Heart right ventricle (tissue), 16 donors: ENCODE measurements at regions not wholly inside any gene's neighbourhood (a gene's known extent, or its start where the extent isn't known, plus 50 kb on each side); places are given as distances from the start of the nearest gene placed in this dataset.
"Not testable (repeated sequence)": the region's sequence is repeated elsewhere in the genome, so short reads cannot be mapped to it uniquely, and the experiment has no call there.

ENCODE experiments used
- ATAC-seq, 8 donors: fragments of 200-7000 bp; cut with Tn5 transposase; one replicate each; pipeline ENCODE4 v1.9.1; 2020; ENCODE audit warnings: mild to moderate bottlenecking in 8 of 8, moderate library complexity in 8 of 8, moderate number of reproducible peaks in 1 of 8
- DNase-seq, 2 donors: peaks; one replicate each; pipeline ENCODE4 v3.0.0-alpha.2; 2020
- H3K27ac ChIP-seq, 10 donors: fragments of 200-600 bp; sonication (generic) in 2 of 10; one replicate each; pipeline versions ENCODE4 v1.5.0 to v1.8.0; 2020 to 2022; ENCODE audit warnings: mild to moderate bottlenecking in 3 of 10
- H3K27me3 ChIP-seq, 7 donors: fragments of 200-600 bp; one replicate each; pipeline ENCODE4 v1.8.0; 2021 to 2022; ENCODE audit warnings: mild to moderate bottlenecking in 2 of 7
- H3K36me3 ChIP-seq, 9 donors: fragments of 200-600 bp; sonication (generic) in 1 of 9; one replicate each; pipeline versions ENCODE4 v1.5.0 to v1.8.0; 2020 to 2022; ENCODE audit warnings: mild to moderate bottlenecking in 2 of 9
- H3K4me1 ChIP-seq, 9 donors: fragments of 200-600 bp; sonication (generic) in 1 of 9; one replicate each; pipeline versions ENCODE4 v1.5.0 to v1.8.0; 2020 to 2022; ENCODE audit warnings: mild to moderate bottlenecking in 4 of 9
- H3K4me3 ChIP-seq, 10 donors: fragments of 200-600 bp; sonication (generic) in 2 of 10; one replicate each; pipeline versions ENCODE4 v1.5.0 to v1.8.0; 2020 to 2022; ENCODE audit warnings: mild to moderate bottlenecking in 7 of 10, moderate library complexity in 2 of 10
- H3K9me3 ChIP-seq, 11 donors: fragments of 200-600 bp in 10 of 11; sonication (generic) in 2 of 11; one replicate each; pipeline versions ENCODE4 v1.5.0 to v1.8.0; 2013 to 2022; ENCODE audit warnings: mild to moderate bottlenecking in 2 of 11, control low read depth in 1 of 11, moderate library complexity in 1 of 11
- WGBS, 2 donors: extraction: QIAGEN DNeasy Blood & Tissue Kit; methylation state at CpG; one replicate each; pipeline ENCODE4 v1.1.7; 2013; ENCODE audit warnings: inconsistent platforms in 1 of 2; 5-methylcytosine and 5-hydroxymethylcytosine counted together
- intact Hi-C, 10 donors: fragments of 100-400 bp; cut with DNase I; formaldehyde crosslinking; loops; one replicate each; pipeline versions ENCODE4 v1.11.1 to v1.14.2; 2022
- TF ChIP-seq, protein P1 (sequence below), 9 donors: fragments of 200-600 bp; sonication (generic) in 2 of 9; IDR thresholded peaks; one replicate each; pipeline versions ENCODE4 v1.5.0 to v1.8.0; 2021 to 2022; ENCODE audit warnings: antibody characterized with exemption in 9 of 9, mild to moderate bottlenecking in 5 of 9, moderate library complexity in 1 of 9
- donor health status: Arrhythmogenic right ventricular cardiomyopathy.
- donor health status: ischemic (EF 13 %, LVEDD 7.1; RV severe dilation, severe dysfunction).
- donor health status: healthy with polysubstance abuse.
- donor health status: DM: no; HTN: yes; CAD: no.
- donor health status: DM: no; HTN: no; CAD: no.
- donor health status: ischemic (EF 25% LVEDD 6.9; RV normal size, moderate dysfunction).
- donor health status: ischemic (EF 25% LVEDD 5.7; RV mildly dilated, moderate dysfunction).
- donor health status: healthy.
- donor health status: DM: yes; HTN: yes; CAD: no.
- donor health status: Ischemic cardiomyopathy.
- donor health status: ischemic (EF 35%, LVEDD 5.7; RV mildly dilated, moderate dysfunction).
- donor health status: nonischemic (EF 11% LVEDD 7.7; RV severe dilation, severe dysfunction).
- donor health status: DM: yes; HTN: yes; CAD: no.
- donor health status: PGD.
- donor health status: ischemic (EF 29% LVEDD 5.4; RV normal size, mild dysfunction).
- donor health status: nonischemic (EF 23%, LVEDD 6.1; RV moderate dilation, normal function).

DNA sequence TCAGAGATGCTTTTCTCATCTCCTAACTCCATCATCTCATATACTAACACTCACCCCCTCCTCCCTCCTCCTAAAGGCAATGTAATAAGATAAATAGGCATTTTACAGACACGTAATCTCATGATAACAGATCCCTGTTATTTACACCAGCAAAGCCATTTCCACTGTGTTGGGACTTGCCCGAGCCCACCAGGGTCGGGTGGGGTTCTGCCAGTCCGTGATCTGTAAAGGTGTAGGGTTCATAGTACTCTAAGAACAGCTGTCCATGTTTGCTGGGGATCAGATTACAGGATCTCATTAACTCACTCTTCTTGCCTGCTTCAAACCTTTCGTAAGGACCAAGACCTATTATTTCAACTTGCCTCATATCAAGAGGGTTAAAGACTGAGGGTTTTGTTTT is 172.4 kb downstream of the FZD1 start:
- TF ChIP-seq, protein P1, sequence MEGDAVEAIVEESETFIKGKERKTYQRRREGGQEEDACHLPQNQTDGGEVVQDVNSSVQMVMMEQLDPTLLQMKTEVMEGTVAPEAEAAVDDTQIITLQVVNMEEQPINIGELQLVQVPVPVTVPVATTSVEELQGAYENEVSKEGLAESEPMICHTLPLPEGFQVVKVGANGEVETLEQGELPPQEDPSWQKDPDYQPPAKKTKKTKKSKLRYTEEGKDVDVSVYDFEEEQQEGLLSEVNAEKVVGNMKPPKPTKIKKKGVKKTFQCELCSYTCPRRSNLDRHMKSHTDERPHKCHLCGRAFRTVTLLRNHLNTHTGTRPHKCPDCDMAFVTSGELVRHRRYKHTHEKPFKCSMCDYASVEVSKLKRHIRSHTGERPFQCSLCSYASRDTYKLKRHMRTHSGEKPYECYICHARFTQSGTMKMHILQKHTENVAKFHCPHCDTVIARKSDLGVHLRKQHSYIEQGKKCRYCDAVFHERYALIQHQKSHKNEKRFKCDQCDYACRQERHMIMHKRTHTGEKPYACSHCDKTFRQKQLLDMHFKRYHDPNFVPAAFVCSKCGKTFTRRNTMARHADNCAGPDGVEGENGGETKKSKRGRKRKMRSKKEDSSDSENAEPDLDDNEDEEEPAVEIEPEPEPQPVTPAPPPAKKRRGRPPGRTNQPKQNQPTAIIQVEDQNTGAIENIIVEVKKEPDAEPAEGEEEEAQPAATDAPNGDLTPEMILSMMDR (IDR thresholded peaks at IDR 0.05), result no peak
- intact Hi-C loops, result no loop called here
- H3K36me3 ChIP-seq, result no peaks in the 10 kb centered on the region
- ATAC-seq (no peak), DNase-seq (no peak)
- no peaks in the 10 kb centered on the region for H3K4me1 ChIP-seq
- no peak overlapping the region for H3K27ac ChIP-seq
- no peaks in the 10 kb centered on the region for H3K27me3 ChIP-seq
- H3K4me3 ChIP-seq, result no peak overlapping the region
- 75 to 82% methylated on average over 5 of the region's 5 CpGs for WGBS, 2 donors
- H3K9me3 ChIP-seq, result peaks cover 0 to 29% (median 0%) of the 10 kb centered on the region in 11 donors

DNA sequence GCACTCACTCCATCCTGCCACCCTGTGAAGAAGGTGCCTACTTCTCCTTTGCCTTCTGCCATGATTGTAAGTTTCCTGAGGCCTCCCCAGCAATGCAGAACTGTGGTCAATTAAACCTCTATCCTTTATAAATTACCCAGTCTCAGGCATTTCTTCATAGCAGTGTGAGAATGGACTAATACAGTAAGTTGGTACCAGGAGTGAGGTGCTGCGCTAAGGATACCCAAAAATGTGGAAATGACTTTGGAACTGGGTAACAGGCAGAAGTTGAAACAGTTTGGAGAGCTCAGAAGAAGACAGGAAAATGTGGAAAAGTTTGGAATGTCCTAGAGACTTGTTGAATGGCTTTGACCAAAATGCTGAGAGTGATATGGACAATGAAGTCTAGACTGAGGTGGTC is 176.0 kb downstream of the FZD1 start:
- H3K27me3 ChIP-seq, ATAC-seq, H3K36me3 ChIP-seq, DNase-seq, H3K27ac ChIP-seq, H3K4me1 ChIP-seq, H3K4me3 ChIP-seq, intact Hi-C loops: not testable (repeated sequence)
- WGBS, 2 donors, result 91 to 93% methylated on average over 1 of the region's 1 CpG
- peaks cover 0 to 12% (median 0%) of the 10 kb centered on the region in 11 donors for H3K9me3 ChIP-seq

DNA sequence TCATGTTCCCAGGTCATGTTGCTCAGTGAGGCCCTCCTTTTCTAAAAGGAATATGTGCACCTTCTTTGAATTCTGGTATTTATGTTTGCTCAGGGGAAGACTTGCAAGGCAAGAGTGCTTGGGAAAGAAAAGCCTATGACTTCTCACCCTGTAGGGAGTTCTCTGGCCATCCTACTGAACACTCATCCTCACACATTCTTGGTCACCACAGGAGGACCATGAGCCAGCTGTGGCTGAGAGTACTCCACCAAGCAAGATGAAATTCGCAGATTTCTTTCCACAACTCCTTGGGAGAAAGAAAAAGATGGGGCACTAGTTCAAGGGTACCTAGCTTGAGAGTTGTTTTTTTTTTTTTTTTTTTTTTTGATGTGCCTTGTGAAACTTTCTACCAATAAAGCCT is 179.6 kb downstream of the FZD1 start:
- WGBS, 2 donors, result 90 to 95% methylated on average over 1 of the region's 1 CpG
- Histone ChIP-seq H3K4me1 (no peaks in the 10 kb centered on the region), H3K36me3 (no peaks in the 10 kb centered on the region), H3K27me3 (no peaks in the 10 kb centered on the region), H3K4me3 (no peak overlapping the region), H3K9me3 (peaks cover 0 to 25% (median 0%) of the 10 kb centered on the region in 11 donors), H3K27ac (no peak overlapping the region)
- DNase-seq (no peak), ATAC-seq (no peak)
- intact Hi-C loops, result no loop called here
- TF ChIP-seq, protein P1 (IDR thresholded peaks at IDR 0.05), result no peak

DNA sequence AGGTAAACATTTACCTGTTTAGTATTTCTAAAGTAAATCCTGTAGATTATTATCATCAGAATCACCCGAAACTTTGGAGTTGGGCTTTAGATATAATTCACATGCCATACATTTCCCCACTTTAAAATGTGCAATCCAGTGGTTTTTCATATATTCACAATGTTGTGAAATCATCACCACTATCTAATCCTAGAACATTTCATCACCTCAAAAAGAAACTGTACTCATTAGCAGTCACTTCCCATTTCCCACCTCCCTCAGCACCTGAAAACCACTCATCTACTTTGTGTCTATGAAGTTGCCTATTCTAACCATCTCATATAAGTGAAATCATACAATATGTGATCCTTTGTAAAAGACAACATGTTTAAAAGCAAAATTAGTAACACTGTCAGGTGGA is 182.6 kb downstream of the FZD1 start:
- Histone ChIP-seq H3K4me1 (no peaks in the 10 kb centered on the region), H3K9me3 (peaks cover 0 to 16% (median 0%) of the 10 kb centered on the region in 11 donors), H3K4me3 (no peak overlapping the region), H3K27me3 (no peaks in the 10 kb centered on the region), H3K27ac (no peak overlapping the region), H3K36me3 (no peaks in the 10 kb centered on the region)
- ATAC-seq (no peak), DNase-seq (no peak)
- TF ChIP-seq, protein P1 (IDR thresholded peaks at IDR 0.05), result no peak
- intact Hi-C loops, result no loop called here
- 82% methylated on average over 1 of the region's 1 CpG for whole genome bisulfite sequencing, 2 donors

DNA sequence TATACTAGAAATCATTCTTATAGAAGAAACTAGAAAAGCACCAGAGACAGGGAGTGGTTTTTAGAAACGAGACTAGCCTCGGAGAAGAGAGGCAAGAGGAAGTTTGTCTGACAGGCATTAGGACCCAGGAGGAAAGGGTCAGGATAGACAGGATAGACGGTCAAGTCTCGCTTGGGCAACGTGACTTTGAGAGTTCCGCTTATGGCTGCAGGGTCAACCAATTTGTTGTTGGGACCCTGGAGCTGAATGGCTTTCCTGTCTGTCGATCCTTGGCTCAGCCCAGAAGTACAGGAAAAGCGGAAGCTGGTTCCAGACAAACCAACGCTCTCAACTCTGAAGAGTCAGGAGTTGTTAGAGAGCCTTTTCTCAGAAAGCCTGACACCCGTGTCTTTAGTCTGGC is 191.2 kb downstream of the FZD1 start:
- no peak overlapping the region for H3K4me3 ChIP-seq
- H3K27ac ChIP-seq, result no peak overlapping the region
- H3K36me3 ChIP-seq, result no peaks in the 10 kb centered on the region
- peaks cover 0 to 36% (median 8%) of the 10 kb centered on the region in 11 donors for H3K9me3 ChIP-seq
- no peaks in the 10 kb centered on the region for H3K27me3 ChIP-seq
- intact Hi-C loops, result no loop called here
- TF ChIP-seq, protein P1 (IDR thresholded peaks at IDR 0.05), result no peak
- no peak for ATAC-seq
- H3K4me1 ChIP-seq, result peaks cover 0 to 3% (median 0%) of the 10 kb centered on the region in 9 donors
- DNase-seq, result no peak
- 86 to 94% methylated on average over 10 of the region's 10 CpGs for WGBS, 2 donors
